ENCODE measurements at regions not wholly inside any gene's neighbourhood (a gene's known extent, or its start where the extent isn't known, plus 50 kb on each side); places are given as distances from the start of the nearest gene placed in this dataset.
A peak's percentile ranks its signal among the peaks of the same experiment; 100 is the strongest.

GRCh38 chr4:143286701-143287571, 49.7 kb upstream of the GAB1 start:
- H3K4me1 ChIP-seq, result peaks cover 0 to 9% of the 10 kb centered on the region in 2 donors
- TF ChIP-seq CTCF (IDR thresholded peaks at IDR 0.05), result no peak
- intact Hi-C loops (cut with DNase I), result loop anchor here (5.0 kb wide), 1 partner anchor 120 kb away; no protein-coding TSS in a partner anchor
- H3K9me3 ChIP-seq, result no peaks in the 10 kb centered on the region
- no peaks in the 10 kb centered on the region for H3K27me3 ChIP-seq
- DNase-seq (ENCODE audit: low spot score in 2 of 2), result no peak
- H3K27ac ChIP-seq, result peak overlapping the region; percentile 74 to 83
- H3K36me3 ChIP-seq, result no peaks in the 10 kb centered on the region
- peak overlapping the region in 1 of 2 donors; percentile 22 for H3K4me3 ChIP-seq

All from ascending aorta (tissue), 2 donors.